Central memory CD4-positive, alpha-beta T cell (primary cell): ENCODE measurements at regions not wholly inside any gene's neighbourhood (a gene's known extent, or its start where the extent isn't known, plus 50 kb on each side); places are given as distances from the start of the nearest gene placed in this dataset.

Experiments
- DNase-seq: peaks from one replicate; pipeline ENCODE4 v3.0.0; 2022

DNA sequence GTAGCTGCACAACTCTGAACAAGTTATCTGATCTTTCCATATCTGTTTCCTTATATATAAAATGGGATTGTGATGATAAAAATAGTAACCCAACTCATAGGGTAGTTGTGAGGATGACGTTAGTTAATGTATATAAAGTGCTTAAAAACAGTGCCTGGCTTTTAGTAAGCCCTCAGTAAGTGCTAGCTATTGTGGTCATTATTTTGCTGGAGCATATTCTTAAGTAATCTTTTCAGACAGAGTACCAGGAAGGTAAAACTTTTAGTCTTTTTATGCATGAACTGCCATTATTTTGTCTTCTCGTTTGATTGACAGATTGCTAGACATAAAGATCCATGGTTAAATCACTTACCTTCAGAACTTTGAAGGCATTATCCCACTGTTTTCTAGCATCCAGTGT, 62.5 kb upstream of the SIM2 start:
- DNase-seq = no peak

DNA sequence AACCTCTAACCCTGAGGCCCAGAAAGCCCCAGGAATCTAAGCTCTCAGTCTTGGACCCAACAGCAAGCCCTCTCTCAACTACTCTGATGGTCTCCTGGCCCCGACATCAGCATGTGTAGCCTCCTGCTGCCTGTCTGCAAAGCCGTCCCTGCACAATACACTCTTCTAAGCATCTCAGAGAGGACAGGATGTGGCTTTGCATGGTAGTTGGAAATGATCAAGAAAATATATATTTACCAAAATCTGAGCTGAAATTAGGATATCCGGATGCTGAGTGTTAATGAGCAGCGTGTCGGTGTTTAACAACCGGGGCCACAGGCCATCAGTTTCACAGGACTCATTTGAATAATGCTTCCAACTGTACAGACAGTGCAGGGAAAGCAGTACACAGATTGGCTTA, 59.1 kb upstream of the SIM2 start:
- DNase-seq = no peak

DNA sequence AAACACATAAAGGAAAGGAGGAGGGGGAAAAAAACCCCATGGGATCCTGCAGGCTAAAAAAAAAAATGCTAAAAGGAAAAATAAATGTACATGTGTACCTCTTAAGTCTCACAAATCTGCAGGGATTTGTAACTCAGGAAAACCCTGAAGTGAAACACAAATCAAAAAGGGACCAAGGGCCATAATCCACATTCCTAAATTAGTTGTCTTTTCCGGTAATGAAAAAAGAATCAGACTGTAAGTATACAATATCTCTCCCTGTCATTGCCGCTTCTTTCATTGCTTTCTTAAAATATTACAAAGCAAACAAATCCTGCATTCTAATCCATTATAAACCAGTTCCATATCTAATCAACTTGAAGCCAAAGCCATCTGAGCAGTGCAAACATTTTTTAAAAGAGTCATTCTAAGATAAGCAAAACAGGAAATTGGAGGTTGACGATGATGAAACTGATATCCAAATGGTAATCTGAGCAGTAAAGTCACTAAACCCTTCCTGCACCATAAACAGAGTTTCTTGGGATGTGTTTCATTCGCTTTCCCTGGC, 58.7 kb upstream of the SIM2 start:
- DNase-seq = no peak

DNA sequence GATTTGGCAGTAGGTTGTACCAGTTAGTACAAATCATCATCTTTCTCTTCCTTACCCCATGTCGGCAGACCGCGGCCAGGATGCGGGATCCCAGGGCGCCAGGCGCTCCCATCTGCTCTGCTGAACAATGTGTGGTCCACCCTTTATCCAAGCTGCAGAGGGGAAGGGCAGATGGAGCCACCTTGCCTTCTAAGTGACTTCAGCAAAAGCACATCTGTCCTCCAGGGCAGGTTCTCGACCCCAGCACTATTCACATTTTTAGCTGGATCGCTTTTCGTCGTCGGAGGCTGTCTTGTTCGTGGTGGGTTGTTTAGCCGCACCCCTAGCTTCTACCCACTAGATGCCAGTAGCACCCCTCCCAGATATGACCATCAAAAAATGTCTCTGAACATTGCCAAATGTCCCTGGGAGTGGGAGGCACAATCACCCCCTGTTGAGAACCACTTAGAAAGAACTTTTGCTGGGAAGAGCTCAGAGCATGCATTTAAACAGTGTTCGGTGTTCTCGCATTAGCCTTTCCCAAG, 58.1 kb upstream of the SIM2 start:
- DNase-seq = no peak

DNA sequence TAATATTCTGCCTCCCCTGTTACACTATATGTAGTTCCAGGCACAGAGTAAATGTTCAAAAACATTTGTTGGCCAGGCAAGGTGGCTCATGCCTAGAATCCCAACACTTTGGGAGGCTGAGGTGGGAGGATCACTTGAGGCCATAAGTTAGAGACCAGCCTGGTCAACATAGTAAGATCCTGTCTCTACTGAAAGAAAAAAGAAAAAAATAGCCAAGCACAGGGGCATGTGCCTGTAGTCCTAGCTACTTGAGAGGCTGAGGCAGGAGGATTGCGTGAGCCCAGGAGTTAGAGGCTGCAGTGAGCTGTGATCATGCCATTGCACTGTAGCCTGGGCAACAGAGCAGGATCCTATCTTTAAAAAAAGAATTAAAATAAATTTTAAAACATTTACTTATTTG, 57.6 kb upstream of the SIM2 start:
- no peak for DNase-seq

- DNase-seq = no peak
Observed at GRCh38 chr21:36641886-36642285, 57.0 kb upstream of the SIM2 start.

GRCh38 chr21:36642777-36643176, 56.1 kb upstream of the SIM2 start:
- no peak for DNase-seq

- DNase-seq = no peak
Observed at GRCh38 chr21:36643374-36644250, 55.3 kb upstream of the SIM2 start.

DNA sequence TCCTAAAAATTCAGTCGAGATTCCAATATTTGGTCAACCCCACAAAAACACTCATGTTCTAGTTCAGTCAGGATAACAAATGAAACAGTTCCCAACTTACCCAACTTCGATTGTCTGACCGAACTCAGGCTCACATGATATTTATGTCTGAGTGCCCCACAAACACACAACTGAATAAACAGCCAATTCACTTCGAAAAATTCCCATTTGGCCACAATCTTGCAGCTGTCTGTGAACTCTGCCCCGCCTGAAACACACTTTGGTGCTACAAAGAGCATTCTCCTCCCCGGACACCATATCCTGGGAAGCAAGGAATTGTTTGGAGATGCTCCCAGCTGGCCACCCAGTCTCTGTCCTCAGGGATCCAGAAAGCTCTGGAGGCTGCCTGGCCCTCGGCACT, 52.9 kb upstream of the SIM2 start:
- DNase-seq = no peak

DNA sequence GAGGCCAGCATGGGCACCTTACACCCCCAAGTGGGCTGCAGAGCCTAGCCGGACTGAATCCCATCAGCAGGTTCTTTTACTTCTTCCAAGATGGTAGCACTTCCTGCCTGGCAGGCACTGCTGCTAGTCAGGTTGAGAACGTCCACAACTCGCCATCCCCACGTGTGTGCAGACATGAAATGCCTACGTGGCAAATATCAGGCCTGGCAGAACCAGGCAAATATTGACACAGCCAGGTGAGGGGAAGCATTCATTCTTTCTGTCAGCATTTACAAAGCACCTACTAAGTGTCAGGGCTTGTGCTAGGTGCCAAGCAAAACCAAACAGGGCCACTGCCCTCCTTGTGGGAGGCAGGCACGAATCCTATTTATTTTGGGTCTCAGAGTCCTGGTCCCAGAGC, 52.3 kb upstream of the SIM2 start:
- DNase-seq = no peak

DNA sequence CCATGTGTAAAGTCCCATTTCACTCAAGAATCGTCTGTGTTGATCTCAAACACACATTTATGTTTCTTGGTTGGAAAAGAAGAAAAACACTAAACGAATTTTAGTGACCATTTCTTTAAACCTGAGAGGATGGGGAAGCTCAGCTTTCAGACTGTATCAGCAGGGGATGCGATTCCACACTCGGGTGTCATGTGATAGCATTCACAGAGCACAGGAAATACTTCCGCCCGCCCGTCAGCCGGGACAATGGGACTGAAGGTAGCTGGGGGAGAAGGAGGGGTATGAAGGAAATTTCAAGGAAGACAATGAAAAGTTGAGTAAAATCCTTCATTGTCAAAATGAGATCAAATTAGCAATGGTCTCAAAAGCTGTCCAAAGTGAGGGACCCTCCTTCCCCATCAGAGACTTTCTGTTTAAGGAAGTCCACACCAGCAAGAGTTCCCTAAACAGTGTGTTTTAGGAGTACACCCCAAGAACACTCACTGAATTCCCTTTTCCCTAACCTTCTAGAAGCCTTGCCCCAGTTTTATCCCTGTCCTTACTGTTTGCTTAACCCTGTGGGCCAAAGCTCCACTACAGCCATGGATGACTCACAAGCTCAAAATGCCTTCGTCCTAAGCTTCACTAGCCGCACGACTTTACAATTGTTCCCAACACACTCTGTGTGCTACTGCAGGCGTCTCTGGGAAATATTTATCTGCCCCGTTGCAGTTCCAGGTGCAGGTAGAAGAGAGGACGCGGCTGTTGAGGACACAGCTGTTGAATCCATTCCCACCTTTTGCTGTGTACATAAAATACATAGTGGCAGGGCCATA, 51.4 kb upstream of the SIM2 start:
- DNase-seq = no peak
